Immature natural killer cell (primary cell): ENCODE measurements at regions not wholly inside any gene's neighbourhood (a gene's known extent, or its start where the extent isn't known, plus 50 kb on each side); places are given as distances from the start of the nearest gene placed in this dataset.

Experiments
- DNase-seq, 3 donors: peaks; one replicate each; pipeline ENCODE4 v3.0.0; 2022; ENCODE audit warnings: mixed read lengths in 1 of 3
- H3K27ac Mint-ChIP-seq, 6 donors: one replicate each; pipeline ENCODE4 v1.8.0; 2020; ENCODE audit warnings: mixed read lengths in 6 of 6, mild to moderate bottlenecking in 5 of 6, inconsistent platforms in 4 of 6, moderate library complexity in 3 of 6
- H3K27me3 Mint-ChIP-seq, 3 donors: one replicate each; pipeline ENCODE4 v1.8.0; 2020 to 2021; ENCODE audit warnings: low read depth in 3 of 3, mild to moderate bottlenecking in 3 of 3, mixed read lengths in 3 of 3, moderate library complexity in 3 of 3, inconsistent platforms in 1 of 3
- H3K36me3 Mint-ChIP-seq, 3 donors: one replicate each; pipeline ENCODE4 v1.8.0; 2020; ENCODE audit warnings: mixed read lengths in 3 of 3, inconsistent platforms in 2 of 3, mild to moderate bottlenecking in 2 of 3
- H3K4me1 Mint-ChIP-seq, 2 donors: one replicate each; pipeline ENCODE4 v1.8.0; 2020; ENCODE audit warnings: inconsistent platforms in 2 of 2, mild to moderate bottlenecking in 2 of 2, mixed read lengths in 2 of 2, moderate library complexity in 1 of 2
- H3K4me3 Mint-ChIP-seq, 5 donors: one replicate each; pipeline ENCODE4 v1.8.0; 2020; ENCODE audit warnings: mild to moderate bottlenecking in 5 of 5, mixed read lengths in 5 of 5, inconsistent platforms in 3 of 5, moderate library complexity in 3 of 5
- H3K9me3 Mint-ChIP-seq, 6 donors: one replicate each; pipeline ENCODE4 v1.8.0; 2020; ENCODE audit warnings: mild to moderate bottlenecking in 6 of 6, mixed read lengths in 6 of 6, inconsistent platforms in 4 of 6, moderate library complexity in 3 of 6

DNA sequence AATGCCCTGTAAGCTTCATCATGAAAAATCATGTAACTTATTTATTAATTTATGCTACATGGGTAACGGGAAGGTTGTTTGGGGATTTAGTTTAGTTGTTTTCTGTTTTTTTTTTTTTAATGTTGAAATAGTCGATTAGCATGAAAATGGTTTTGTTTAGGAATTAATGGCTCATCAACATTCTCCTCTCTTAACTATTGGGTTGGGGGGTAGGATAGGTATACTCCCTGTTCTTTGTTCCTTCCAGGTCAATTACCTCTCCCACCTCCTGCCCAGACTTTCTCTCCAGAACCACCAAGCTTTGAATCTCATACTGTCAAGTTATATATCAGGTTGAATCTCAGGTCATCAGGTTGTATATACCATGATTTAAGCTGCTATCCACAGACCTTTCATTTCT lies 568.7 kb upstream of the DSEL start:
- Mint-ChIP-seq H3K27ac (no peak overlapping the region), H3K27me3 (peaks cover 0 to 1% (median 0%) of the 10 kb centered on the region in 3 donors), H3K9me3 (peaks cover 0 to 20% (median 10%) of the 10 kb centered on the region in 6 donors), H3K36me3 (no peaks in the 10 kb centered on the region), H3K4me3 (no peak overlapping the region), H3K4me1 (no peaks in the 10 kb centered on the region)
- DNase-seq = no peak

DNA sequence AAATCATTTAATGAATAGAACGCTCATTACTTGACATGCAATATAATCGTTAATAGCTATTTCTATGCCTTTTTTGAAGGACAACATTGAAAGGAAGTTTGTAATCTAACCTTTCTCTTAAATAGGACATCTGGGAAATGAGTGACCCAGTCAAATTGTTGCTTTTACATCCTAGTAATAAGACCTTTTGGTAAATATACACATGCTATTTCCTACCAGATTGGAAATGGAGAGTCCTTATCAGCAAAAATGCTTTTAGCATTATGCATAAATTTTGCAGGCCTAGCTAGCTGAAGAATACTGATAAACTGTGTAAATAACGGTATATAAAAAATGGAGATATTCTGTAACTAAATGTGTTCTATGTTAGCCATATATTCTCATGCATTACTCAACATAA lies 567.3 kb upstream of the DSEL start:
- no peaks in the 10 kb centered on the region for H3K4me1 Mint-ChIP-seq
- no peaks in the 10 kb centered on the region for H3K36me3 Mint-ChIP-seq
- no peaks in the 10 kb centered on the region for H3K27me3 Mint-ChIP-seq
- H3K27ac Mint-ChIP-seq = no peak overlapping the region
- no peak for DNase-seq
- no peak overlapping the region for H3K4me3 Mint-ChIP-seq
- H3K9me3 Mint-ChIP-seq = peaks cover under 1 to 21% (median 10%) of the 10 kb centered on the region in 6 donors

DNA sequence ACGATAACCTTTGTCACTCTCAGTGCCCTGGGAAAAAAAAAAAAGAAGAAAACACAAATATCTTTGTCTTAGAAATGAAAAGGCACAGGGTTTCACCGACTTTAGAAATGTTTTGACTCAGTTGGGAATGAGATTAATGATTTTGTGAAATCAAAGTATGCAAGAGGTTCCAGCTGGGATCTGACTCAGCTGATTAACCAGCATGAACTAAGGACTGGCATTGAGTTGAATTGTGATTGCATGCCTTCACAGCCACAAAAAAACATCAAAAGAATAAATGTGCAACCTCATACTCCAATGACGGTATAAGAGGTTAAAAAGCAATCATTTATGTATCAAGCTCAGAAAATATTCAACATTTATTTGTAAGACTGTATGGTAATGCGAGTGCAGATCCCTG lies 566.6 kb upstream of the DSEL start:
- DNase-seq = no peak
- H3K9me3 Mint-ChIP-seq = peaks cover 3 to 23% (median 7%) of the 10 kb centered on the region in 6 donors
- H3K4me3 Mint-ChIP-seq = no peak overlapping the region
- no peaks in the 10 kb centered on the region for H3K27me3 Mint-ChIP-seq
- no peak overlapping the region for H3K27ac Mint-ChIP-seq
- H3K4me1 Mint-ChIP-seq = no peaks in the 10 kb centered on the region
- no peaks in the 10 kb centered on the region for H3K36me3 Mint-ChIP-seq

DNA sequence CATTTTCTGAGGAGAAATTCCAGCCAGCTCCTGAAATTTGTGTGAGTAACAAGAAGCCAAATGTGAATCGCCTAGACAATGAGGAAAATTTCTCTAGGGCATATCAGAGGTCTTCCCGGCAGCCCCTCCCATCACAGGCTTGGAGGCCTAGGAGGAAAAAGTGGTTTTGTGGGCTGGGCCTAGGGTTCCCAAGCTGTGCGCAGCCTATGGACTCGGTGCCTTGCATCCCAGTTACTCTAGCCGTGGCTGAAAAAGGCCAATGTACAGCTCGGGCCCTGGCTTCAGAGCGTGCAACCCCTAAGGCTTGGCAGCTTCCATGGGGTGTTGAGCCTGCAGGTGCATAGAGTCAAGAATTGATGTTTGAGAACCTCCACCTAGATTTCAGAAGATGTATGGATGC lies 556.2 kb upstream of the DSEL start:
- H3K9me3 Mint-ChIP-seq = peaks cover 8 to 48% (median 16%) of the 10 kb centered on the region in 6 donors
- DNase-seq = no peak
- no peaks in the 10 kb centered on the region for H3K4me1 Mint-ChIP-seq
- H3K27me3 Mint-ChIP-seq = peaks cover 0 to 1% (median 0%) of the 10 kb centered on the region in 3 donors
- no peaks in the 10 kb centered on the region for H3K36me3 Mint-ChIP-seq
- H3K27ac Mint-ChIP-seq = no peak overlapping the region
- H3K4me3 Mint-ChIP-seq = no peak overlapping the region

DNA sequence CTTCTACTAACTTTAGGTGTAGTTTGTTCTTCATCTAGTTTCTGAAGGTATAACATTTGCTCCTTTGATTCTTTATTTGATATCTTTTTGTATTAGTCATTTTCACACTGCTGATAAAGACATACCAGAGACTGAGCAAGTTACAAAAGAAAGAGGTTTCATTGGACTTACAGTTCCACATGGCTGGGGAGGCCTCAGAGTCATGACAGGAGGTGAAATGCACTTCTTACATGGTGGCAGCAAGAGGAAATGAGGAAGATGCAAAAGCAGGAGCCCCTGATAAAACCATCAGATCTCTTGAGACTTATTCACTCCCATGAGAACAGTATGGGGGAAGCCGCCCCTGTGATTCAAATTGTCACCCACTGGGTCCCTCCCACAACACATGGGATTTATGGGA lies 544.4 kb upstream of the DSEL start:
- H3K4me1 Mint-ChIP-seq = no peaks in the 10 kb centered on the region
- H3K27ac Mint-ChIP-seq = no peak overlapping the region
- H3K36me3 Mint-ChIP-seq = no peaks in the 10 kb centered on the region
- peaks cover 0 to 1% (median 0%) of the 10 kb centered on the region in 3 donors for H3K27me3 Mint-ChIP-seq
- H3K4me3 Mint-ChIP-seq = no peak overlapping the region
- H3K9me3 Mint-ChIP-seq = peaks cover 0 to 24% (median 10%) of the 10 kb centered on the region in 6 donors
- DNase-seq = no peak

DNA sequence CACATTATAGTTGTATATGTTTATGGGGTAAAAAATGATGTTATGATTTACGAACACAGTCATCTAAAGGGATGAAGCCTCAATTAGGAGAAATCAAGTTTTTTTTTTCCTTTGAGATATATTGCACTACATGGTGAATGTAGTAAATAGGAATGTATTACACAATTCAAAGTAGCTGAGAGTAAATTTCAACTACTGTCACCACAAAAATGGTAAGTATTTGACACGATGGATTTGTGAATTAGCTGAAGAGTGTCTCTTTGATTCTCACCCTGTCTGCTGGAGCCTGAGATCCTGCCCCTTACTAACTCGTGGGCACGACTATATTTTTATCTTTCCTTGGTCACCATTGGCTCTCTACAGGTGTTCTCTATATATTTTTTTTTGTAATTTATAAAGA lies 540.4 kb upstream of the DSEL start:
- H3K4me3 Mint-ChIP-seq = no peak overlapping the region
- H3K27ac Mint-ChIP-seq = no peak overlapping the region
- H3K27me3 Mint-ChIP-seq = peaks cover 0 to 5% (median 0%) of the 10 kb centered on the region in 3 donors
- H3K36me3 Mint-ChIP-seq = peaks cover 0 to 4% (median 0%) of the 10 kb centered on the region in 3 donors
- H3K9me3 Mint-ChIP-seq = peaks cover 2 to 49% (median 14%) of the 10 kb centered on the region in 6 donors
- DNase-seq = no peak
- H3K4me1 Mint-ChIP-seq = no peaks in the 10 kb centered on the region

DNA sequence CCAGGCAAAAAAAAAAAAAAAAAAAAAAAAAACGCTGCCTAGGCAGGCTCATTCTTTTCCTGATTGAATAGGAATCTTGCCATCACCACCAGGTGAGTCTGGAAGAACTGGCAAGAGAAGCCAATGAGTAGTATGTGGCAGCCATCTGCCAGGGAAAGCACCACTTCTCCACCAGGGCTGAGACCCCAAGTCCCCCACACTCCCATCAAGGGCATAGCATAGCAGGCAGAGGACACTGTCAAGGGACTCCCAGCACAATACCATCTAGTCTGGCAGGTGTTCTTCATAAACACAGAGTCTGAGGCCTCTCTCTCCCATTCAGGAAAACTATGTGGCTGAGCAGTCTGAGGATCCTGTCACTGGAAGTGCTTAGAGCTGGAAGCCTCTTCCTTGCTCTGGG lies 538.1 kb upstream of the DSEL start:
- Mint-ChIP-seq H3K27ac (no peak overlapping the region), H3K9me3 (peaks cover 1 to 55% (median 11%) of the 10 kb centered on the region in 6 donors)
- DNase-seq = no peak

DNA sequence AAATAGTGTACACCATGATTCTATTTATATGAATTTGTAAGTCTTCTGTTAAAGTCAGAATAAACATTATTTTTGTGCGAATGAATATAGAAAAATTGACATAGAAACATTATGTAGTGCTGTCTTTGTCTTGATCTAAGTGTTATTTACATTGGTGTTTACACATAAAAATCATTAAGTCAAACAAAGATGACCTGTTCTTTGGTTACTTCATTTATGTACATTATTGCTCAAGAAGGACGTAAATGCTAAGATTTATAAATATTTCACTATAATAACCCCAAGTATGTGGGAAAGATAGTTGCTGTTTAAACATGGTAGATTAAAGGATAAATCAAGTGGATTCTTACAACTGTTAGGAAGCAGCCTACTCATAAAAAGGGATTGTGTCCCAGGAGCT lies 536.8 kb upstream of the DSEL start:
- no peak for DNase-seq
- Mint-ChIP-seq H3K4me3 (no peak overlapping the region), H3K27me3 (peaks cover 0 to 5% (median 2%) of the 10 kb centered on the region in 3 donors), H3K36me3 (peaks cover 0 to 4% (median 0%) of the 10 kb centered on the region in 3 donors), H3K27ac (no peak overlapping the region), H3K9me3 (peaks cover 1 to 55% (median 11%) of the 10 kb centered on the region in 6 donors), H3K4me1 (no peaks in the 10 kb centered on the region)

More for the DNA sequence above, 538.1 kb upstream of the DSEL start:
- no peaks in the 10 kb centered on the region for H3K4me1 Mint-ChIP-seq
- H3K4me3 Mint-ChIP-seq = no peak overlapping the region
- peaks cover 0 to 5% (median 0%) of the 10 kb centered on the region in 3 donors for H3K27me3 Mint-ChIP-seq
- H3K36me3 Mint-ChIP-seq = peaks cover 0 to 4% (median 0%) of the 10 kb centered on the region in 3 donors

DNA sequence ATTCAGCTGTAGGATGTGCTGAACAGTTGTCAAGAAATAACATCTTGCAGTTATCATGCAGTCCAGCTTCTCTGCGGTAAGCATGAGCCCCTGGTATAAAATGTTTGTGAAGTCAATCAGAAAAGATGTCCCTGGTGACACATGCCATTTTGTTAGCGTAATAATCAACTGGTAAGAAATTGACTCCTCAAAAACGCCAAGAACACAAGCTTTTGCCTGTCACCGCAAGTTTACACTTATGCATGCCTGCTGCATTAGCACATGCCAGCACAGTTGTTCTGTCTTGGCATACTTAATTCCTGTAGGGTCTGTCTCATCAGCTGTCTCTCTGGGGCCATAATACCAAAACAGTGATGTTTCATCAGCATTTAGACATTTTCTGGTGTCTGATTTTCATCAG lies 524.8 kb upstream of the DSEL start:
- no peaks in the 10 kb centered on the region for H3K4me1 Mint-ChIP-seq
- H3K36me3 Mint-ChIP-seq = no peaks in the 10 kb centered on the region
- DNase-seq = no peak

DNA sequence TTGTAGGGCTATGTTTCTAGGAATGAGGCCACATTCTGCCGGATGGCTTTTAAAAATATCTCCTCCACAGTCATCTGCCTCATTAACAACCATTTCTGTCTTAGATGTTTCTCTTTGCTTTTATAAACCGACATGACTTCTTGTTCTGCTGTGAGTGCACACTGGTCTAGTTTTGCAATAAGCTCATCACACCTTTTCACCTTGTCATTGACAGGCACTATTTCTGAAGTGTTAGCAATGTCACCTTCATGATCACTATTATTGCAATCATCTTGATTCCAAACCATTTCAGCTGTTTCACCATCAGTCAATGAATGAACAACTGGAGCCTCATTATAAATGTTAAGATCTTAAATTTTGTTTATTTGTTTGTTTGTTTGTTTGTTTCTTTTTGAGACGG lies 523.7 kb upstream of the DSEL start:
- Mint-ChIP-seq H3K36me3 (no peaks in the 10 kb centered on the region), H3K4me1 (no peaks in the 10 kb centered on the region), H3K9me3 (peaks cover 0 to 18% (median 12%) of the 10 kb centered on the region in 6 donors), H3K27ac (no peak overlapping the region), H3K4me3 (no peak overlapping the region), H3K27me3 (no peaks in the 10 kb centered on the region)
- DNase-seq = no peak

More for the DNA sequence above, 524.8 kb upstream of the DSEL start:
- Mint-ChIP-seq H3K9me3 (peaks cover 0 to 16% (median 14%) of the 10 kb centered on the region in 6 donors), H3K27ac (no peak overlapping the region), H3K4me3 (no peak overlapping the region), H3K27me3 (no peaks in the 10 kb centered on the region)

DNA sequence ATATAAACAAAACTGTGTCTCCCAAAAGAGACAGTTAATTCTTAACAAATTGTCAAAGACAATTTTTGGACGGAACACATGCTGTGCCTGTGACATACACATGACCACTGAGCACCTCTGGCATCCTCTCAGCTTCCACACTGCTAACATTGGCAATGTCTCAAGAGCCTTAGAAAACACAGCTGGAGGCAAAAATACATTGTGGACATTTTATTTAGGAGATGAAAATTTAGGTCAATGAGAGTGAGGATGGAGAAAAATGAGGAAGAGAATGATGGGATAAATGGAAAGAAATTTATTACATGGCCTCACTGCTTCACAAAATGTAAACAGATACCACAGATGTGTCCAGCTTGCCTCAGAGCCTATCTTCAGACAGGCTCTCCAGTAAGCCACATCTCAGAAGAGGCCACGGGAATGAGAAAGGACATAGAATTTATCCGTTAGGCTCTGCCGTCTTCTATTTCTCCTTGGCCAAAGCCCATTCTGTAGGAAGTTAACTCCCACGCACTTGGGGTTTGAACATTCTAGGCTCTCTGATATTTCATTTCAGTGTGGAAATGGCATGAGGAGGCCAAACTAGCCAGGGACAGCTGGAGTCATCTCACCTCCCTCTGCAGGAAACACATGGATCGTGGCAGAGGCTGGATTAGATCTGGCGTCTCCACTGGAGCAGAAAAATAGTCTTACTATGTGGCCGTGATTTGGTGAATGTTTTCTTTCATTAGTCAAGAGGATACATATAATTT lies 519.4 kb upstream of the DSEL start:
- H3K27ac Mint-ChIP-seq = no peak overlapping the region
- peaks cover 0 to 3% (median 2%) of the 10 kb centered on the region in 3 donors for H3K27me3 Mint-ChIP-seq
- no peaks in the 10 kb centered on the region for H3K4me1 Mint-ChIP-seq
- H3K9me3 Mint-ChIP-seq = peaks cover 4 to 15% (median 6%) of the 10 kb centered on the region in 6 donors
- H3K4me3 Mint-ChIP-seq = no peak overlapping the region
- no peak for DNase-seq
- H3K36me3 Mint-ChIP-seq = no peaks in the 10 kb centered on the region

DNA sequence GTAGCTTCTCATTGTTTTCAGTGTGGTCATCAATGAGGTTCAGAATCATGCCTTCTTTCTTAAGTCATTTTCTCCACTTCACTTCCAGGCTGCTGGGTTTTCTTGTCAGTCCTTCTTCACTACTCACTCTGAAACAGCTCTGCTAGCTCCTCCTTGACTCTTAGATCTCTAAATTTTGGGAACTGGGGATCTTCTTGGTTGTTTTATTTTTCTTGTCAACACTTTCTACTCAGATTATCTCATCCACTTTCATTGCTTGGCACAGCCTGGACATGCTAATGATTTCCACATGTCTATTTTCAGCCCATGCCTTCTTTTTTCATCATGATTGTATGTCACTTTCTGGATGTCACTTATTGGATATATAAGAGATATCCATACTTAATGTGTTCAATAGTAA lies 517.8 kb upstream of the DSEL start:
- no peak for DNase-seq
- H3K27me3 Mint-ChIP-seq = peaks cover 0 to 3% (median 2%) of the 10 kb centered on the region in 3 donors
- no peak overlapping the region for H3K27ac Mint-ChIP-seq
- H3K4me3 Mint-ChIP-seq = no peak overlapping the region
- H3K36me3 Mint-ChIP-seq = no peaks in the 10 kb centered on the region
- no peaks in the 10 kb centered on the region for H3K4me1 Mint-ChIP-seq
- peaks cover 2 to 15% (median 7%) of the 10 kb centered on the region in 6 donors for H3K9me3 Mint-ChIP-seq

DNA sequence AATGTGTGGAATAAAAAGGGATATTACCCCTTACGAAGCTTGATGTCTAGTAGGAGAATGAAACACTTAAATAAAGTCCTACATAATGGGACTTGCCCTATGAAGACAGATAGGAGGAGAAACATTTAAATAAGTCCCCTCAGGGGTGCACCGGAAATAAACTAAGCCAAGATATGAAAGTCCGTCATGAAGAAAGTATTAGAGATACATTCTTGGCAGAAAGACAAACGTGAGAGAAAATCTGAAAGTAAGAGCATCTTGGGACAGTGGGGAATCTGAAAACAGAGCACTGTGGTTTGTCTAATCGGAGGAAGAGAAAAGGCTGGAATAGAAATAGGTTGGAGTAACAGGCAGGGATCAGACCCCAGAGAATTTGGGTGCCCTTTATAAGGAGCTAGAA lies 516.9 kb upstream of the DSEL start:
- DNase-seq = no peak
- no peak overlapping the region for H3K27ac Mint-ChIP-seq
- H3K9me3 Mint-ChIP-seq = peaks cover 2 to 15% (median 7%) of the 10 kb centered on the region in 6 donors
- H3K27me3 Mint-ChIP-seq = peaks cover 0 to 3% (median 2%) of the 10 kb centered on the region in 3 donors
- no peaks in the 10 kb centered on the region for H3K36me3 Mint-ChIP-seq
- H3K4me1 Mint-ChIP-seq = no peaks in the 10 kb centered on the region
- H3K4me3 Mint-ChIP-seq = no peak overlapping the region

DNA sequence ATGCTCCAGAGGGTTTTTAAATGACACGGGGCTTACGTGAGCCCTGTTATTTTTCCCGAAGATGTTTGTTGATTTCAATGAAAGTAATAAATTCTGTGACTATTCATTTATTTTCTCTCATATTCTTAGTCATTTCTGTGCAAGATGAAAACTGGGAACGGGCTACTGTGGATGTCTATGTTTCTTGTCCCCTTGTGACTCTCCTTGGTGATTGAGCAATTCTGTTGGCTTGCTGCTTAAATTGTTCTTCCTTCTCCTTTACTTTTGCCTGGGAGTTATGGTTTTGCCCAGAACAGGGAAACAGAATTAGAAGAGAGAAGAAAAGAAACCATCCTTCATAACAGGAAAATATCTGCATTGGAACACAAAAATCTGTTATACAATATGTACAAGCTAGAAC lies 508.2 kb upstream of the DSEL start:
- no peak for DNase-seq

DNA sequence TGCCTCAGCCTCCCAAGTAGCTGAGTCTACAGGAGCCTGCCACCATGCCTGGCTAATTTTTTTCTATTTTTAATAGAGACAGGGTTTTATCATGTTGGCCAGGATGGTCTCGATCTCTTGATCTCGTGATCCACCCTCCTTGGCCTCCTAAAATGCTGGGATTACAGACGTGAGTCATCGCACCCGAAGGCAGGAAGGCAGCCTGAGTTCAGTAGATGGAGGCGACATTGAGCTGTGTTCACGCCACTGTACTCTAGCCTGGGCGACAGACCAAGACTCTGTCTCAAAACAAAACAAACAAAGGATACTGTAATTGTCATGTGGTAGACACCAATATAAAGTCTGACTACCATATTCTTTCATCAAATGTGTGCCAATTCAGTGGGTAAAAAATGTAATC lies 500.9 kb upstream of the DSEL start:
- no peaks in the 10 kb centered on the region for H3K4me1 Mint-ChIP-seq
- no peak overlapping the region for H3K27ac Mint-ChIP-seq
- no peak overlapping the region for H3K4me3 Mint-ChIP-seq
- no peak for DNase-seq
- H3K36me3 Mint-ChIP-seq = no peaks in the 10 kb centered on the region
- no peaks in the 10 kb centered on the region for H3K27me3 Mint-ChIP-seq
- peaks cover 0 to 14% (median 6%) of the 10 kb centered on the region in 6 donors for H3K9me3 Mint-ChIP-seq

More for the DNA sequence above, 508.2 kb upstream of the DSEL start:
- peaks cover 0 to 31% (median 10%) of the 10 kb centered on the region in 6 donors for H3K9me3 Mint-ChIP-seq
- no peaks in the 10 kb centered on the region for H3K36me3 Mint-ChIP-seq
- H3K27ac Mint-ChIP-seq = no peak overlapping the region
- no peaks in the 10 kb centered on the region for H3K4me1 Mint-ChIP-seq
- H3K27me3 Mint-ChIP-seq = no peaks in the 10 kb centered on the region
- no peak overlapping the region for H3K4me3 Mint-ChIP-seq
